HCT116 (cell line): ENCODE measurements at regions not wholly inside any gene's neighbourhood (a gene's known extent, or its start where the extent isn't known, plus 50 kb on each side); places are given as distances from the start of the nearest gene placed in this dataset.

Source experiments
- EZH2 ChIP-seq: fragments of 200-600 bp; sonication (generic); IDR thresholded peaks from 2 replicates; pipeline ENCODE4 v1.6.1; 2017; ENCODE audit warnings: antibody characterized with exemption, mixed run types
- TCF7L2 ChIP-seq: IDR thresholded peaks from 2 replicates; pipeline ENCODE4 v1.7.0; 2011; ENCODE audit warnings: borderline replicate concordance, inconsistent platforms; ENCODE audit not compliant: insufficient read depth, insufficient read length; ENCODE audit errors: extremely low read depth
- YY1 ChIP-seq: IDR thresholded peaks from 2 replicates; pipeline ENCODE4 v1.6.1; 2011; ENCODE audit warnings: low read length, low read depth, moderate library complexity, mild to moderate bottlenecking; ENCODE audit not compliant: insufficient replicate concordance; ENCODE audit errors: extremely low read depth
- ZNF274 ChIP-seq: fragments of 200-500 bp; sonication (Bioruptor generic); IDR thresholded peaks from 2 replicates; pipeline ENCODE4 v1.6.1; 2014; ENCODE audit warnings: mild to moderate bottlenecking, low read depth, low read length, inconsistent platforms
- TF ChIP-seq, protein P1 (sequence below), 3 experiments: fragments of 200-600 bp in 1 of 3; sonication (generic) in 1 of 3; IDR thresholded peaks in 2 of 3; conservative IDR thresholded peaks in 1 of 3; 2 replicates each; pipeline ENCODE4 v1.5.1; 2012 to 2017; ENCODE audit warnings: low read depth in 2 of 3, low read length in 2 of 3, antibody characterized with exemption in 1 of 3, borderline replicate concordance in 1 of 3, control low read depth in 1 of 3, mild to moderate bottlenecking in 1 of 3, mixed read lengths in 1 of 3, mixed run types in 1 of 3, moderate library complexity in 1 of 3; ENCODE audit not compliant: insufficient read depth in 1 of 3
- TF ChIP-seq, protein P2 (sequence below): IDR thresholded peaks from 2 replicates; pipeline ENCODE4 v1.6.1; 2012; ENCODE audit warnings: low read depth

DNA sequence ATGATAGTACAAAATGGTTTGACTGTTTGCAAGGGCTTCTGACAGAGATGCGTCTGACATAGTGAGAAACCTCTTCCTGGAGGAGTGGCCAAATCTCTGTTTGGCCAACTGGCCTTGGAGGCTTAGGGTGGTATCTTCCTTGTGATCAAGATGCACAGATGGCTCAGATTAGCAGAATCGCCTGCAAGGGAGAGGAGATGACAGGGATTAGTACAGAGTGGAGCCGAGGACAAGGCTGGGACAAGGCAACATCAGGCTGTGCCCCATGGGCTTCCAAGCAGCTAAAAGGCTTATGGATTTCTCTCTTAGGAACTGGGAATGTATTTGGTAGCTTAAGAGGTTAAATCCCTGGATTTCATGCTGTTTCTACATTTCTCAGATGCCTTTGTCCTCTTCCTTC, 379.1 kb downstream of the SIPA1L2 start:
- TF ChIP-seq, protein P1, sequence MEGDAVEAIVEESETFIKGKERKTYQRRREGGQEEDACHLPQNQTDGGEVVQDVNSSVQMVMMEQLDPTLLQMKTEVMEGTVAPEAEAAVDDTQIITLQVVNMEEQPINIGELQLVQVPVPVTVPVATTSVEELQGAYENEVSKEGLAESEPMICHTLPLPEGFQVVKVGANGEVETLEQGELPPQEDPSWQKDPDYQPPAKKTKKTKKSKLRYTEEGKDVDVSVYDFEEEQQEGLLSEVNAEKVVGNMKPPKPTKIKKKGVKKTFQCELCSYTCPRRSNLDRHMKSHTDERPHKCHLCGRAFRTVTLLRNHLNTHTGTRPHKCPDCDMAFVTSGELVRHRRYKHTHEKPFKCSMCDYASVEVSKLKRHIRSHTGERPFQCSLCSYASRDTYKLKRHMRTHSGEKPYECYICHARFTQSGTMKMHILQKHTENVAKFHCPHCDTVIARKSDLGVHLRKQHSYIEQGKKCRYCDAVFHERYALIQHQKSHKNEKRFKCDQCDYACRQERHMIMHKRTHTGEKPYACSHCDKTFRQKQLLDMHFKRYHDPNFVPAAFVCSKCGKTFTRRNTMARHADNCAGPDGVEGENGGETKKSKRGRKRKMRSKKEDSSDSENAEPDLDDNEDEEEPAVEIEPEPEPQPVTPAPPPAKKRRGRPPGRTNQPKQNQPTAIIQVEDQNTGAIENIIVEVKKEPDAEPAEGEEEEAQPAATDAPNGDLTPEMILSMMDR (IDR thresholded peaks at IDR 0.05 in 2 of 3, conservative IDR thresholded peaks at IDR 0.05 in 1 of 3; ENCODE audit: borderline replicate concordance in 1 of 3, insufficient read depth in 1 of 3, low read depth in 2 of 3, low read length in 2 of 3), result no peak
- TF ChIP-seq EZH2 (no peak), TCF7L2 (no peak), YY1 (no peak), ZNF274 (no peak)
- TF ChIP-seq, protein P2, sequence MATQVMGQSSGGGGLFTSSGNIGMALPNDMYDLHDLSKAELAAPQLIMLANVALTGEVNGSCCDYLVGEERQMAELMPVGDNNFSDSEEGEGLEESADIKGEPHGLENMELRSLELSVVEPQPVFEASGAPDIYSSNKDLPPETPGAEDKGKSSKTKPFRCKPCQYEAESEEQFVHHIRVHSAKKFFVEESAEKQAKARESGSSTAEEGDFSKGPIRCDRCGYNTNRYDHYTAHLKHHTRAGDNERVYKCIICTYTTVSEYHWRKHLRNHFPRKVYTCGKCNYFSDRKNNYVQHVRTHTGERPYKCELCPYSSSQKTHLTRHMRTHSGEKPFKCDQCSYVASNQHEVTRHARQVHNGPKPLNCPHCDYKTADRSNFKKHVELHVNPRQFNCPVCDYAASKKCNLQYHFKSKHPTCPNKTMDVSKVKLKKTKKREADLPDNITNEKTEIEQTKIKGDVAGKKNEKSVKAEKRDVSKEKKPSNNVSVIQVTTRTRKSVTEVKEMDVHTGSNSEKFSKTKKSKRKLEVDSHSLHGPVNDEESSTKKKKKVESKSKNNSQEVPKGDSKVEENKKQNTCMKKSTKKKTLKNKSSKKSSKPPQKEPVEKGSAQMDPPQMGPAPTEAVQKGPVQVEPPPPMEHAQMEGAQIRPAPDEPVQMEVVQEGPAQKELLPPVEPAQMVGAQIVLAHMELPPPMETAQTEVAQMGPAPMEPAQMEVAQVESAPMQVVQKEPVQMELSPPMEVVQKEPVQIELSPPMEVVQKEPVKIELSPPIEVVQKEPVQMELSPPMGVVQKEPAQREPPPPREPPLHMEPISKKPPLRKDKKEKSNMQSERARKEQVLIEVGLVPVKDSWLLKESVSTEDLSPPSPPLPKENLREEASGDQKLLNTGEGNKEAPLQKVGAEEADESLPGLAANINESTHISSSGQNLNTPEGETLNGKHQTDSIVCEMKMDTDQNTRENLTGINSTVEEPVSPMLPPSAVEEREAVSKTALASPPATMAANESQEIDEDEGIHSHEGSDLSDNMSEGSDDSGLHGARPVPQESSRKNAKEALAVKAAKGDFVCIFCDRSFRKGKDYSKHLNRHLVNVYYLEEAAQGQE, result no peak
